Glutamatergic neuron (in vitro differentiated cells): ENCODE measurements at regions not wholly inside any gene's neighbourhood (a gene's known extent, or its start where the extent isn't known, plus 50 kb on each side); places are given as distances from the start of the nearest gene placed in this dataset.

ENCODE experiments used
- DNase-seq: peaks from one replicate; pipeline ENCODE4 v3.0.0; 2022
- H3K27ac Mint-ChIP-seq: one replicate; pipeline ENCODE4 v1.8.0; 2020; ENCODE audit warnings: mild to moderate bottlenecking, mixed read lengths, inconsistent platforms; ENCODE audit not compliant: unreplicated experiment
- H3K27me3 Mint-ChIP-seq: one replicate; pipeline ENCODE4 v1.8.0; 2020; ENCODE audit warnings: mild to moderate bottlenecking, moderate library complexity, mixed read lengths, inconsistent platforms; ENCODE audit not compliant: unreplicated experiment
- H3K36me3 Mint-ChIP-seq: one replicate; pipeline ENCODE4 v1.8.0; 2020; ENCODE audit warnings: mild to moderate bottlenecking, mixed read lengths, inconsistent platforms; ENCODE audit not compliant: unreplicated experiment
- H3K4me1 Mint-ChIP-seq: one replicate; pipeline ENCODE4 v1.8.0; 2020; ENCODE audit warnings: mild to moderate bottlenecking, low read depth, mixed read lengths, inconsistent platforms; ENCODE audit not compliant: unreplicated experiment
- H3K4me3 Mint-ChIP-seq: one replicate; pipeline ENCODE4 v1.8.0; 2020; ENCODE audit warnings: mild to moderate bottlenecking, mixed read lengths, inconsistent platforms; ENCODE audit not compliant: unreplicated experiment
- H3K9me3 Mint-ChIP-seq: one replicate; pipeline ENCODE4 v1.8.0; 2020; ENCODE audit warnings: mild to moderate bottlenecking, moderate library complexity, mixed read lengths, inconsistent platforms; ENCODE audit not compliant: unreplicated experiment
- TF ChIP-seq, protein P1 (sequence below): fragments of 200-600 bp; sonication (generic); IDR thresholded peaks from one replicate; pipeline ENCODE4 v1.5.0; 2021; ENCODE audit not compliant: partially characterized antibody, unreplicated experiment

DNA sequence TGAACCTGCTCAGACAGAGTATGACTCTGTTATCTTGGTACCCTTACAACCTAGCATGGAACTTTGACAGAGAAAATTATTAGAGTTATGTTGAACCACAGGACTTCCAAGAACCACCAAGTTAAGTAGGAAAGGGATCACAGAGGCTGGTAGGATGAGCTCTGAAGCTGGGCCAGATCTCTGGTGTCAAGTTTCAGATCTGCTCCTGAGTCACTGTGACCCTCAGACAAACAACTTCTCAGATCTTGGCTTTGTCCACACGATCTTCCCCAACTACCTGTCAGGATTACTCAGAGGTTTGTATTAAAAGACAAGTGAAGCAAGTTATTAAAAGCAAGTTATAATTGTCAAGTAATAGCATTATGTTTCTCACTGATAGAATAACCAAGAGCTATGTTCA lies 189.0 kb downstream of the SEC61B start:
- Mint-ChIP-seq H3K4me3 (no peak overlapping the region), H3K9me3 (peaks cover 2% of the 10 kb centered on the region), H3K36me3 (no peaks in the 10 kb centered on the region), H3K4me1 (peaks cover 16% of the 10 kb centered on the region), H3K27ac (peak overlapping the region; percentile 76), H3K27me3 (no peaks in the 10 kb centered on the region)
- DNase-seq, result no peak
- TF ChIP-seq, protein P1, sequence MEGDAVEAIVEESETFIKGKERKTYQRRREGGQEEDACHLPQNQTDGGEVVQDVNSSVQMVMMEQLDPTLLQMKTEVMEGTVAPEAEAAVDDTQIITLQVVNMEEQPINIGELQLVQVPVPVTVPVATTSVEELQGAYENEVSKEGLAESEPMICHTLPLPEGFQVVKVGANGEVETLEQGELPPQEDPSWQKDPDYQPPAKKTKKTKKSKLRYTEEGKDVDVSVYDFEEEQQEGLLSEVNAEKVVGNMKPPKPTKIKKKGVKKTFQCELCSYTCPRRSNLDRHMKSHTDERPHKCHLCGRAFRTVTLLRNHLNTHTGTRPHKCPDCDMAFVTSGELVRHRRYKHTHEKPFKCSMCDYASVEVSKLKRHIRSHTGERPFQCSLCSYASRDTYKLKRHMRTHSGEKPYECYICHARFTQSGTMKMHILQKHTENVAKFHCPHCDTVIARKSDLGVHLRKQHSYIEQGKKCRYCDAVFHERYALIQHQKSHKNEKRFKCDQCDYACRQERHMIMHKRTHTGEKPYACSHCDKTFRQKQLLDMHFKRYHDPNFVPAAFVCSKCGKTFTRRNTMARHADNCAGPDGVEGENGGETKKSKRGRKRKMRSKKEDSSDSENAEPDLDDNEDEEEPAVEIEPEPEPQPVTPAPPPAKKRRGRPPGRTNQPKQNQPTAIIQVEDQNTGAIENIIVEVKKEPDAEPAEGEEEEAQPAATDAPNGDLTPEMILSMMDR, result no peak

DNA sequence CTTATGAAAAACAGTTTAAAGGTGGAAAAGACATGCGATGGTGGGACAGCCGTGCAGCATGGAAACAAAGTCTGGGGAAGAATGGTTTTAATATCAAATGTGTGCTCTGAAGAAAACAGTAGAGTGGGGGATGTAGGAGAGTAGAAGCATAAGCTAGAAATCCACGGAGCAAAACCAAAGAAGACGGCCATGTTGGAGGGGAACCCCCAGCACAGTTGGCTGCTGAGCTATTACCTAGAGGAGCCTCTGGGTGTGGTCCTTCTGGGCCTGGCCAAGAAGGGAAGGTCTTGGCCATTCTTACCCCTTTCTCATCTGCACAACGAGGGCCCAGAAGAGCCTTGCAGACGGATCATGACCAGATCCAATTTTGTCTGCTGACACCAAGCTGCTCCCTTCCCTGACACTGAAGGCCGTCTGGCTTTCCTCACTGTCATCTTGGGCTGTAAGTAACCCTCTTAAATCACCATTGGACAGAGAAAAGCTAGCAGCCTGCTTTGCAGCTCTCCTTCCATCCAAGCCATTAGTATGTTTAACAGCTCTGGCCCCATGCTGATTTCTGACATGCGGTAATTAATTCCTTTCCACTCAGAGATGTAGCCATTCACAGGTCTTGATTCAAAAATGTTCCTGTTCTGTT lies 189.5 kb downstream of the SEC61B start:
- Mint-ChIP-seq H3K9me3 (peaks cover 2% of the 10 kb centered on the region), H3K27ac (peak overlapping the region; percentile 76), H3K27me3 (no peaks in the 10 kb centered on the region), H3K4me1 (peaks cover 17% of the 10 kb centered on the region), H3K4me3 (peak overlapping the region; percentile 46), H3K36me3 (no peaks in the 10 kb centered on the region)
- TF ChIP-seq, protein P1, result no peak
- peak; percentile 18 for DNase-seq

GRCh38 chr9:99412606-99413005 lies 190.5 kb downstream of the SEC61B start:
- TF ChIP-seq, protein P1, result no peak
- peaks cover 2% of the 10 kb centered on the region for H3K9me3 Mint-ChIP-seq
- H3K36me3 Mint-ChIP-seq, result no peaks in the 10 kb centered on the region
- no peak for DNase-seq
- H3K27me3 Mint-ChIP-seq, result no peaks in the 10 kb centered on the region
- peaks cover 17% of the 10 kb centered on the region for H3K4me1 Mint-ChIP-seq
- no peak overlapping the region for H3K4me3 Mint-ChIP-seq
- no peak overlapping the region for H3K27ac Mint-ChIP-seq

- Mint-ChIP-seq H3K27me3 (no peaks in the 10 kb centered on the region), H3K4me3 (no peak overlapping the region), H3K9me3 (peaks cover 4% of the 10 kb centered on the region), H3K36me3 (no peaks in the 10 kb centered on the region), H3K4me1 (peaks cover 25% of the 10 kb centered on the region), H3K27ac (peak overlapping the region; percentile 6)
- DNase-seq, result no peak
- TF ChIP-seq, protein P1, result no peak
Measured at GRCh38 chr9:99414321-99414720, 192.2 kb downstream of the SEC61B start.

GRCh38 chr9:99415606-99416005 lies 193.5 kb downstream of the SEC61B start:
- H3K9me3 Mint-ChIP-seq, result peaks cover 2% of the 10 kb centered on the region
- no peaks in the 10 kb centered on the region for H3K36me3 Mint-ChIP-seq
- no peak overlapping the region for H3K27ac Mint-ChIP-seq
- peaks cover 37% of the 10 kb centered on the region for H3K4me1 Mint-ChIP-seq
- H3K4me3 Mint-ChIP-seq, result no peak overlapping the region
- no peak for DNase-seq
- peaks cover 1% of the 10 kb centered on the region for H3K27me3 Mint-ChIP-seq
- TF ChIP-seq, protein P1, result no peak
